ENCODE measurements at regions not wholly inside any gene's neighbourhood (a gene's known extent, or its start where the extent isn't known, plus 50 kb on each side); places are given as distances from the start of the nearest gene placed in this dataset.

GRCh38 chr2:133768256-133768655, 200.0 kb upstream of the NCKAP5 start:
- Histone ChIP-seq H3K4me2 (ENCODE audit: low read depth, low read length, poor library complexity, severe bottlenecking) (no peak overlapping the region), H3K79me2 (ENCODE audit: insufficient read depth, low read length) (no peaks in the 10 kb centered on the region), H3K4me1 (ENCODE audit: insufficient read depth, low read length, poor library complexity, severe bottlenecking) (no peaks in the 10 kb centered on the region), H4K20me1 (ENCODE audit: insufficient read depth, low read length, poor library complexity, severe bottlenecking) (no peaks in the 10 kb centered on the region), H2AFZ (ENCODE audit: low read length) (no peak overlapping the region), H3K27me3 (ENCODE audit: insufficient read depth, low read length, poor library complexity, severe bottlenecking) (no peaks in the 10 kb centered on the region), H3K4me3 (ENCODE audit: low read length, poor library complexity, severe bottlenecking) (no peak overlapping the region), H3K9me3 (ENCODE audit: insufficient read depth, low read depth, low read length) (no peaks in the 10 kb centered on the region), H3K9me2 (replicated peaks; ENCODE audit: low read depth, low read length) (no peaks in the 10 kb centered on the region), H3K36me3 (ENCODE audit: insufficient read depth, low read length) (no peaks in the 10 kb centered on the region), H3F3A (ENCODE audit: low read depth) (no peaks in the 10 kb centered on the region), H3K9ac (ENCODE audit: low read depth, low read length, poor library complexity, severe bottlenecking) (no peak overlapping the region)
- TF ChIP-seq EZH2phosphoT487 (IDR thresholded peaks at IDR 0.05; ENCODE audit: borderline replicate concordance) (no peak), CTCF (conservative IDR thresholded peaks at IDR 0.05; ENCODE audit: low read length) (no peak)

GRCh38 chr2:133768658-133769435, 200.6 kb upstream of the NCKAP5 start:
- Histone ChIP-seq H2AFZ (ENCODE audit: low read length) (no peak overlapping the region), H3K4me3 (ENCODE audit: low read length, poor library complexity, severe bottlenecking) (no peak overlapping the region), H3K4me2 (ENCODE audit: low read depth, low read length, poor library complexity, severe bottlenecking) (no peak overlapping the region), H3K9me3 (ENCODE audit: insufficient read depth, low read depth, low read length) (no peaks in the 10 kb centered on the region), H3F3A (ENCODE audit: low read depth) (no peaks in the 10 kb centered on the region), H3K4me1 (ENCODE audit: insufficient read depth, low read length, poor library complexity, severe bottlenecking) (no peaks in the 10 kb centered on the region), H3K36me3 (ENCODE audit: insufficient read depth, low read length) (no peaks in the 10 kb centered on the region), H4K20me1 (ENCODE audit: insufficient read depth, low read length, poor library complexity, severe bottlenecking) (no peaks in the 10 kb centered on the region), H3K79me2 (ENCODE audit: insufficient read depth, low read length) (no peaks in the 10 kb centered on the region), H3K27me3 (ENCODE audit: insufficient read depth, low read length, poor library complexity, severe bottlenecking) (no peaks in the 10 kb centered on the region), H3K9me2 (replicated peaks; ENCODE audit: low read depth, low read length) (no peaks in the 10 kb centered on the region), H3K9ac (ENCODE audit: low read depth, low read length, poor library complexity, severe bottlenecking) (no peak overlapping the region)
- TF ChIP-seq EZH2phosphoT487 (IDR thresholded peaks at IDR 0.05; ENCODE audit: borderline replicate concordance), result no peak
- TF ChIP-seq CTCF (conservative IDR thresholded peaks at IDR 0.05; ENCODE audit: low read length), result no peak

- Histone ChIP-seq H3K4me1 (ENCODE audit: insufficient read depth, low read length, poor library complexity, severe bottlenecking) (no peaks in the 10 kb centered on the region), H3K36me3 (ENCODE audit: insufficient read depth, low read length) (no peaks in the 10 kb centered on the region), H3K9ac (ENCODE audit: low read depth, low read length, poor library complexity, severe bottlenecking) (no peak overlapping the region), H3K9me3 (ENCODE audit: insufficient read depth, low read depth, low read length) (no peaks in the 10 kb centered on the region), H3K9me2 (replicated peaks; ENCODE audit: low read depth, low read length) (no peaks in the 10 kb centered on the region), H3K4me2 (ENCODE audit: low read depth, low read length, poor library complexity, severe bottlenecking) (no peak overlapping the region), H2AFZ (ENCODE audit: low read length) (no peak overlapping the region), H4K20me1 (ENCODE audit: insufficient read depth, low read length, poor library complexity, severe bottlenecking) (no peaks in the 10 kb centered on the region), H3K27me3 (ENCODE audit: insufficient read depth, low read length, poor library complexity, severe bottlenecking) (no peaks in the 10 kb centered on the region), H3F3A (ENCODE audit: low read depth) (no peaks in the 10 kb centered on the region), H3K4me3 (ENCODE audit: low read length, poor library complexity, severe bottlenecking) (no peak overlapping the region), H3K79me2 (ENCODE audit: insufficient read depth, low read length) (no peaks in the 10 kb centered on the region)
- TF ChIP-seq EZH2phosphoT487 (IDR thresholded peaks at IDR 0.05; ENCODE audit: borderline replicate concordance), result no peak
- TF ChIP-seq CTCF (conservative IDR thresholded peaks at IDR 0.05; ENCODE audit: low read length), result no peak
These were observed 205.8 kb upstream of the NCKAP5 start for GRCh38 chr2:133773854-133774653.

Measured in Loucy (cell line).